Thoracic aorta (tissue), 2 donors: ENCODE measurements at regions not wholly inside any gene's neighbourhood (a gene's known extent, or its start where the extent isn't known, plus 50 kb on each side); places are given as distances from the start of the nearest gene placed in this dataset.

Source experiments
- ATAC-seq: fragments of 150-250 bp; one replicate; pipeline ENCODE4 v1.8.0; 2017; ENCODE audit warnings: low read depth; ENCODE audit not compliant: insufficient number of reproducible peaks, low FRiP score
- DNase-seq: peaks from one replicate; pipeline ENCODE4 v3.0.0-alpha.2; 2020; ENCODE audit warnings: low spot score
- H3K27ac ChIP-seq, 2 donors: fragments of 200-600 bp; sonication (generic); 1 replicate in 1 of 2; 2 replicates in 1 of 2; pipeline ENCODE4 v1.5.1; 2016; ENCODE audit warnings: mild to moderate bottlenecking in 2 of 2, moderate library complexity in 2 of 2
- H3K27me3 ChIP-seq: fragments of 200-600 bp; sonication (generic); replicated peaks from 2 replicates; pipeline ENCODE4 v1.6.0; 2016; ENCODE audit warnings: mild to moderate bottlenecking; ENCODE audit not compliant: insufficient read depth
- H3K36me3 ChIP-seq: fragments of 200-600 bp; sonication (generic); one replicate; pipeline ENCODE4 v1.5.1; 2016
- H3K4me1 ChIP-seq, 2 donors: fragments of 200-600 bp; sonication (generic); 1 replicate in 1 of 2; 2 replicates in 1 of 2; pipeline versions ENCODE4 v1.5.1 to v1.6.0; 2016; ENCODE audit warnings: low read depth in 2 of 2, mild to moderate bottlenecking in 1 of 2; ENCODE audit not compliant: control insufficient read depth in 1 of 2
- H3K4me3 ChIP-seq: fragments of 200-600 bp; sonication (generic); 2 replicates; pipeline ENCODE4 v1.5.1; 2016; ENCODE audit warnings: mild to moderate bottlenecking
- H3K9me3 ChIP-seq: fragments of 200-600 bp; sonication (generic); 2 replicates; pipeline ENCODE4 v1.5.1; 2016
- CTCF ChIP-seq: fragments of 200-600 bp; sonication (generic); IDR thresholded peaks from one replicate; pipeline ENCODE4 v1.5.1; 2019; ENCODE audit warnings: antibody characterized with exemption

DNA sequence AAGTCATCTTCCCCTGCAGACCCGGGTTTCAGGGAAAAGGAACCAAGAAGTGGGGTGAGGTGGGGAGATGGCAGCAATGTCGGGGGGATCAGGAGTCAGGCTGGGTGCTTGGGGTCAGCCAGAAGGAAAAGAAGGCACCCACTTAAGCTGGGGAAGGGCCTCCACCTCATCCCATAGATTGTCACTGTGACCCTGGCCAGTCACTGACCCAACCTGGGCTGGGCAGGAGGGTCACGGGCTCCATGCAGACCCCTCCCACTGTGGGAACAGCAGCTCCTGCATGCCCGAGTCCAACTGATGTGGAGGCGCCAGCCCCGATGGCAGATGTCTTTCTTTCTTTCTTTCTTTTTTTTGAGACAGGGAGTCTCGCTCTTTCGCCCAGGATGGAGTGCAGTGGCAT lies 53.6 kb upstream of the HAAO start:
- Histone ChIP-seq H3K9me3 (no peaks in the 10 kb centered on the region), H3K4me3 (no peak overlapping the region), H3K27me3 (no peaks in the 10 kb centered on the region), H3K27ac (no peak overlapping the region), H3K4me1 (peaks cover 15 to 77% of the 10 kb centered on the region in 2 donors), H3K36me3 (no peaks in the 10 kb centered on the region)
- ATAC-seq (no peak), DNase-seq (no peak)
- TF ChIP-seq CTCF: no peak

- ATAC-seq (no peak), DNase-seq (no peak)
- Histone ChIP-seq H3K27me3 (no peaks in the 10 kb centered on the region), H3K9me3 (no peaks in the 10 kb centered on the region), H3K4me3 (no peak overlapping the region), H3K27ac (peak overlapping the region; percentile 33 to 65), H3K4me1 (peaks cover 20 to 84% of the 10 kb centered on the region in 2 donors), H3K36me3 (no peaks in the 10 kb centered on the region)
- no peak for TF ChIP-seq CTCF
Measured at GRCh38 chr2:42844901-42845821, 52.8 kb upstream of the HAAO start.

DNA sequence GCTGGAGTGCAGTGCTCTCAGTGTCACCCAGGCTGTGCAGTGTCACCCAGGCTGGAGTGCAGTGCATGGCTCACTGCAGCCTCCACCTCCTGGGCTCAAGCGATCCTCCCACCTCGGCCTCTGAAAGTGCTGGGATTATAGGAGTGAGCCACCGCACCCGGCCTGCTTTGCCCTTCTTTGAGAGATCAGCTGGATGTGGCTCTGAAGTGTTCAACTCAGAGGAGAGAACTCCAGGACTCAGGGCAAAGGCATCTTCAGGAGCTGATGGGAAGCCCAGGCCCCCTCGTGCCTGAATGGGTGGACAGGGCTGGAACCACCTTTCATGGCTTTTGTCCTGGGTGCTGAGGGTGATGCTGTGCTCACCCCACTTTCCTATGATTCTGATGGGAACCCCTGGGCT lies 52.0 kb upstream of the HAAO start:
- Histone ChIP-seq H3K4me1 (peaks cover 23 to 88% of the 10 kb centered on the region in 2 donors), H3K36me3 (no peaks in the 10 kb centered on the region), H3K4me3 (no peak overlapping the region), H3K27me3 (no peaks in the 10 kb centered on the region), H3K27ac (peak overlapping the region; percentile 33 to 65), H3K9me3 (no peaks in the 10 kb centered on the region)
- no peak for DNase-seq
- no peak for TF ChIP-seq CTCF
- no peak for ATAC-seq

DNA sequence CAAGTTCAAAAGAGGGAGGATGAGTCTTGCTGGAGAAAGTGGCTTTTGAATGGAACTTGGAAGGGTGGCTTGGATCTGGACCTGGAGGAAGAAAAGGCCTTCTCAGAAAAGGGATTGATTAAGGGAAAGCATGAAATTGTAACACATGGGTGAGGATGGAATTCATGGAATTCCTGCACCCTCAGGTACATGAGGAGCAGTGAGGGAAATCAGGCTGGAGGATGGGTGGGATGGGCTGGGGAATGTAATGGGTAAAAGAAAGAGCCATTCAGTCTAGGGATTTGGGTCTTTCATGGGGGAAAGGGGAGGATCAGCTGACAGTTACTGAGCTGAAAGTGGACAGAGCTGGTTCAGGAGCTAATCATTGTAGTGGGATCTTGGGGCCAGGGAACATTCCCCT lies 51.2 kb upstream of the HAAO start:
- no peak for DNase-seq
- Histone ChIP-seq H3K27me3 (no peaks in the 10 kb centered on the region), H3K27ac (peak overlapping the region in 1 of 2 donors; percentile 76), H3K4me1 (peaks cover 18 to 80% of the 10 kb centered on the region in 2 donors), H3K9me3 (no peaks in the 10 kb centered on the region), H3K4me3 (no peak overlapping the region), H3K36me3 (no peaks in the 10 kb centered on the region)
- no peak for ATAC-seq
- no peak for TF ChIP-seq CTCF

- Histone ChIP-seq H3K4me3 (no peak overlapping the region), H3K9me3 (no peaks in the 10 kb centered on the region), H3K27me3 (no peaks in the 10 kb centered on the region), H3K4me1 (peaks cover 13 to 75% of the 10 kb centered on the region in 2 donors), H3K36me3 (no peaks in the 10 kb centered on the region), H3K27ac (peak overlapping the region in 1 of 2 donors; percentile 76)
- DNase-seq: no peak
- ATAC-seq: no peak
- no peak for TF ChIP-seq CTCF
Measured at GRCh38 chr2:42843131-42843530, 50.7 kb upstream of the HAAO start.
